ENCODE measurements at regions not wholly inside any gene's neighbourhood (a gene's known extent, or its start where the extent isn't known, plus 50 kb on each side); places are given as distances from the start of the nearest gene placed in this dataset.

- DNase-seq (ENCODE audit: low spot score) = no peak
Measured at GRCh38 chr20:48463916-48464315, 363.9 kb downstream of the PREX1 start.

GRCh38 chr20:48463096-48463720, 364.6 kb downstream of the PREX1 start:
- no peak for DNase-seq (ENCODE audit: low spot score)

- DNase-seq (ENCODE audit: low spot score) = no peak
Measured at GRCh38 chr20:48461735-48462119, 366.1 kb downstream of the PREX1 start.

- DNase-seq (ENCODE audit: low spot score) = no peak
Measured at GRCh38 chr20:48461091-48461734, 366.6 kb downstream of the PREX1 start.

- no peak for DNase-seq (ENCODE audit: low spot score)
Measured at GRCh38 chr20:48460681-48461080, 367.1 kb downstream of the PREX1 start.

GRCh38 chr20:48459722-48460395, 367.9 kb downstream of the PREX1 start:
- no peak for DNase-seq (ENCODE audit: low spot score)

GRCh38 chr20:48458601-48459385, 369.0 kb downstream of the PREX1 start:
- DNase-seq (ENCODE audit: low spot score) = no peak

- no peak for DNase-seq (ENCODE audit: low spot score)
Measured at GRCh38 chr20:48458003-48458377, 369.8 kb downstream of the PREX1 start.

- DNase-seq (ENCODE audit: low spot score) = no peak
Measured at GRCh38 chr20:48457193-48458002, 370.4 kb downstream of the PREX1 start.

- no peak for DNase-seq (ENCODE audit: low spot score)
Measured at GRCh38 chr20:48456366-48457192, 371.2 kb downstream of the PREX1 start.

- DNase-seq (ENCODE audit: low spot score) = no peak
Measured at GRCh38 chr20:48455651-48456365, 372.0 kb downstream of the PREX1 start.

- DNase-seq (ENCODE audit: low spot score) = no peak
Measured at GRCh38 chr20:48454671-48455490, 372.9 kb downstream of the PREX1 start.

GRCh38 chr20:48453477-48454093, 374.2 kb downstream of the PREX1 start:
- DNase-seq (ENCODE audit: low spot score) = no peak

GRCh38 chr20:48451401-48451800, 376.4 kb downstream of the PREX1 start:
- DNase-seq (ENCODE audit: low spot score) = no peak

GRCh38 chr20:48448666-48449600, 378.9 kb downstream of the PREX1 start:
- no peak for DNase-seq (ENCODE audit: low spot score)

GRCh38 chr20:48447456-48447855, 380.3 kb downstream of the PREX1 start:
- DNase-seq (ENCODE audit: low spot score) = no peak

GRCh38 chr20:48445827-48446226, 382.0 kb downstream of the PREX1 start:
- no peak for DNase-seq (ENCODE audit: low spot score)
